ENCODE measurements at regions not wholly inside any gene's neighbourhood (a gene's known extent, or its start where the extent isn't known, plus 50 kb on each side); places are given as distances from the start of the nearest gene placed in this dataset.

- TF ChIP-seq CTCF (IDR thresholded peaks at IDR 0.05; ENCODE audit: low read depth, low read length, poor library complexity, severe bottlenecking) = no peak
- no peak for TF ChIP-seq EZH2phosphoT487 (IDR thresholded peaks at IDR 0.05; ENCODE audit: borderline replicate concordance, low read length)
These were observed 345.7 kb upstream of the RBMS3 start for GRCh38 chr3:28935146-28935545.

Data from DOHH2 (cell line).